HG03565 (cell line): ENCODE measurements at regions not wholly inside any gene's neighbourhood (a gene's known extent, or its start where the extent isn't known, plus 50 kb on each side); places are given as distances from the start of the nearest gene placed in this dataset.

Experiments
- ATAC-seq: cut with Tn5 transposase; IDR thresholded peaks from one replicate; pipeline ENCODE4 v1.9.1; 2021; ENCODE audit warnings: mild to moderate bottlenecking, moderate library complexity; ENCODE audit not compliant: unreplicated experiment

- ATAC-seq = no peak
Observed at GRCh38 chr13:31923134-31923763, 108.3 kb upstream of the FRY start.

GRCh38 chr13:31925079-31925478, 106.5 kb upstream of the FRY start:
- no peak for ATAC-seq

GRCh38 chr13:31927219-31927653, 104.3 kb upstream of the FRY start:
- no peak for ATAC-seq

- ATAC-seq = no peak
Observed at GRCh38 chr13:31929031-31929770, 102.4 kb upstream of the FRY start.

GRCh38 chr13:31930490-31930889, 101.1 kb upstream of the FRY start:
- peak; percentile 5 for ATAC-seq

GRCh38 chr13:31930901-31931522, 100.6 kb upstream of the FRY start:
- peak; percentile 100 for ATAC-seq

GRCh38 chr13:31937436-31937835, 94.1 kb upstream of the FRY start:
- ATAC-seq = no peak

- no peak for ATAC-seq
Observed at GRCh38 chr13:31940076-31940475, 91.5 kb upstream of the FRY start.

- ATAC-seq = no peak
Observed at GRCh38 chr13:31943591-31943990, 88.0 kb upstream of the FRY start.

- no peak for ATAC-seq
Observed at GRCh38 chr13:31944262-31945160, 87.1 kb upstream of the FRY start.

- no peak for ATAC-seq
Observed at GRCh38 chr13:31945202-31945961, 86.2 kb upstream of the FRY start.

GRCh38 chr13:31946091-31946770, 85.3 kb upstream of the FRY start:
- ATAC-seq = no peak

- ATAC-seq = no peak
Observed at GRCh38 chr13:31947105-31947504, 84.5 kb upstream of the FRY start.

- ATAC-seq = no peak
Observed at GRCh38 chr13:31947506-31947905, 84.1 kb upstream of the FRY start.

- no peak for ATAC-seq
Observed at GRCh38 chr13:31949486-31949885, 82.1 kb upstream of the FRY start.

- no peak for ATAC-seq
Observed at GRCh38 chr13:31950111-31950815, 81.3 kb upstream of the FRY start.

GRCh38 chr13:31951215-31951678, 80.3 kb upstream of the FRY start:
- ATAC-seq = peak; percentile 98

GRCh38 chr13:31952641-31953380, 78.8 kb upstream of the FRY start:
- no peak for ATAC-seq
